Fibroblast of lung (primary cell): ENCODE measurements at regions not wholly inside any gene's neighbourhood (a gene's known extent, or its start where the extent isn't known, plus 50 kb on each side); places are given as distances from the start of the nearest gene placed in this dataset.

ENCODE experiments used
- EZH2 ChIP-seq: IDR thresholded peaks from 2 replicates; pipeline ENCODE4 v1.5.1; 2012; ENCODE audit warnings: low read length, control low read depth, mild to moderate bottlenecking; ENCODE audit errors: missing control alignments
- TF ChIP-seq, protein P1 (sequence below), 2 donors: IDR thresholded peaks in 1 of 2; conservative IDR thresholded peaks in 1 of 2; 1 replicate in 1 of 2; 2 replicates in 1 of 2; pipeline ENCODE4 v1.5.1; 2011 to 2012; ENCODE audit warnings: low read length in 2 of 2, control low read depth in 1 of 2, inconsistent platforms in 1 of 2, low read depth in 1 of 2, mild to moderate bottlenecking in 1 of 2

GRCh38 chr12:84455598-84455997 is 457.0 kb downstream of the SLC6A15 start:
- TF ChIP-seq, protein P1, sequence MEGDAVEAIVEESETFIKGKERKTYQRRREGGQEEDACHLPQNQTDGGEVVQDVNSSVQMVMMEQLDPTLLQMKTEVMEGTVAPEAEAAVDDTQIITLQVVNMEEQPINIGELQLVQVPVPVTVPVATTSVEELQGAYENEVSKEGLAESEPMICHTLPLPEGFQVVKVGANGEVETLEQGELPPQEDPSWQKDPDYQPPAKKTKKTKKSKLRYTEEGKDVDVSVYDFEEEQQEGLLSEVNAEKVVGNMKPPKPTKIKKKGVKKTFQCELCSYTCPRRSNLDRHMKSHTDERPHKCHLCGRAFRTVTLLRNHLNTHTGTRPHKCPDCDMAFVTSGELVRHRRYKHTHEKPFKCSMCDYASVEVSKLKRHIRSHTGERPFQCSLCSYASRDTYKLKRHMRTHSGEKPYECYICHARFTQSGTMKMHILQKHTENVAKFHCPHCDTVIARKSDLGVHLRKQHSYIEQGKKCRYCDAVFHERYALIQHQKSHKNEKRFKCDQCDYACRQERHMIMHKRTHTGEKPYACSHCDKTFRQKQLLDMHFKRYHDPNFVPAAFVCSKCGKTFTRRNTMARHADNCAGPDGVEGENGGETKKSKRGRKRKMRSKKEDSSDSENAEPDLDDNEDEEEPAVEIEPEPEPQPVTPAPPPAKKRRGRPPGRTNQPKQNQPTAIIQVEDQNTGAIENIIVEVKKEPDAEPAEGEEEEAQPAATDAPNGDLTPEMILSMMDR (conservative IDR thresholded peaks at IDR 0.05 in 1 of 2, IDR thresholded peaks at IDR 0.05 in 1 of 2; ENCODE audit: low read depth in 1 of 2, low read length in 2 of 2), result no peak
- no peak for TF ChIP-seq EZH2
